SU-DHL-6 (cell line): ENCODE measurements at regions not wholly inside any gene's neighbourhood (a gene's known extent, or its start where the extent isn't known, plus 50 kb on each side); places are given as distances from the start of the nearest gene placed in this dataset.

Source experiments
- H2AFZ ChIP-seq: fragments of 200-600 bp; sonication (generic); 2 replicates; pipeline ENCODE4 v1.6.1; 2014; ENCODE audit warnings: low read depth, mild to moderate bottlenecking, moderate library complexity, mixed read lengths, antibody characterized with exemption, low read length; ENCODE audit not compliant: severe bottlenecking
- H3F3A ChIP-seq: fragments of 200-600 bp; shearing (Covaris generic); 2 replicates; pipeline ENCODE4 v1.6.0; 2016; ENCODE audit warnings: antibody characterized with exemption, mild to moderate bottlenecking; ENCODE audit not compliant: insufficient read depth
- H3K27ac ChIP-seq: fragments of 200-600 bp; sonication (generic); 2 replicates; pipeline ENCODE4 v1.5.1; 2016; ENCODE audit warnings: low read depth, mild to moderate bottlenecking, low read length, moderate library complexity, mixed read lengths
- H3K27me3 ChIP-seq: fragments of 200-600 bp; sonication (generic), shearing (Covaris generic); 2 replicates; pipeline ENCODE4 v1.6.0; 2014; ENCODE audit warnings: mild to moderate bottlenecking, low read length
- H3K36me3 ChIP-seq: fragments of 200-600 bp; sonication (generic); 2 replicates; pipeline ENCODE4 v1.6.1; 2014; ENCODE audit warnings: mild to moderate bottlenecking, low read length, mixed read lengths
- H3K4me2 ChIP-seq: fragments of 300-600, 200-600 bp; shearing (Covaris generic), sonication (generic); 2 replicates; pipeline ENCODE4 v1.6.0; 2014; ENCODE audit warnings: low read length, low read depth, mild to moderate bottlenecking; ENCODE audit not compliant: poor library complexity, severe bottlenecking
- H3K4me3 ChIP-seq: fragments of 200-600 bp; sonication (generic); 2 replicates; pipeline ENCODE4 v1.5.1; 2014; ENCODE audit warnings: antibody characterized with exemption, low read length, mild to moderate bottlenecking, mixed read lengths; ENCODE audit not compliant: insufficient read depth, poor library complexity, severe bottlenecking
- H3K79me2 ChIP-seq: fragments of 200-600 bp; sonication (generic); 2 replicates; pipeline ENCODE4 v1.6.1; 2014; ENCODE audit warnings: mild to moderate bottlenecking, low read length, moderate library complexity; ENCODE audit not compliant: insufficient read depth
- H3K9ac ChIP-seq: fragments of 200-600 bp; sonication (generic); 2 replicates; pipeline ENCODE4 v1.7.0; 2014; ENCODE audit warnings: mild to moderate bottlenecking, low read length
- H3K9me2 ChIP-seq: fragments of 200-600 bp; sonication (generic); replicated peaks from 2 replicates; pipeline ENCODE4 v1.6.1; 2014; ENCODE audit warnings: low read length; ENCODE audit not compliant: insufficient read depth
- H3K9me3 ChIP-seq: fragments of 200-600 bp; sonication (generic); 2 replicates; pipeline ENCODE4 v1.6.1; 2014; ENCODE audit warnings: low read length, mixed read lengths; ENCODE audit not compliant: insufficient read depth
- H4K20me1 ChIP-seq: fragments of 200-600 bp; sonication (generic); 2 replicates; pipeline ENCODE4 v1.6.1; 2014; ENCODE audit warnings: low read depth, mild to moderate bottlenecking, antibody characterized with exemption, low read length, moderate library complexity, mixed read lengths
- CTCF ChIP-seq: fragments of 200-600 bp; sonication (generic); IDR thresholded peaks from one replicate; pipeline ENCODE4 v1.5.1; 2017; ENCODE audit warnings: antibody characterized with exemption, mild to moderate bottlenecking, low read length, moderate library complexity; ENCODE audit not compliant: insufficient read depth, poor library complexity, severe bottlenecking
- EZH2phosphoT487 ChIP-seq: fragments of 200-600 bp; sonication (generic), shearing (Covaris generic); conservative IDR thresholded peaks from 2 replicates; pipeline ENCODE4 v1.6.1; 2018; ENCODE audit warnings: mild to moderate bottlenecking, antibody characterized with exemption, low read length, moderate library complexity, mixed read lengths

GRCh38 chrX:147764868-147765267 is 146.9 kb upstream of the FMR1 start:
- Histone ChIP-seq H3K9me2 (no peaks in the 10 kb centered on the region), H3K9me3 (no peaks in the 10 kb centered on the region), H3K27ac (no peak overlapping the region), H2AFZ (no peak overlapping the region), H3K4me2 (no peak overlapping the region), H3F3A (no peaks in the 10 kb centered on the region), H3K79me2 (no peaks in the 10 kb centered on the region), H4K20me1 (no peaks in the 10 kb centered on the region), H3K36me3 (no peaks in the 10 kb centered on the region), H3K27me3 (no peaks in the 10 kb centered on the region), H3K4me3 (no peak overlapping the region), H3K9ac (no peak overlapping the region)
- TF ChIP-seq EZH2phosphoT487 = no peak
- TF ChIP-seq CTCF = no peak

GRCh38 chrX:147770858-147771257 is 140.9 kb upstream of the FMR1 start:
- Histone ChIP-seq H3K9me2 (no peaks in the 10 kb centered on the region), H3K4me3 (no peak overlapping the region), H2AFZ (no peak overlapping the region), H3F3A (no peaks in the 10 kb centered on the region), H3K79me2 (no peaks in the 10 kb centered on the region), H3K36me3 (no peaks in the 10 kb centered on the region), H3K9ac (no peak overlapping the region), H3K4me2 (no peak overlapping the region), H3K27ac (no peak overlapping the region), H3K27me3 (no peaks in the 10 kb centered on the region), H3K9me3 (no peaks in the 10 kb centered on the region), H4K20me1 (no peaks in the 10 kb centered on the region)
- TF ChIP-seq EZH2phosphoT487 (no peak), CTCF (no peak)

GRCh38 chrX:147776988-147777387 is 134.7 kb upstream of the FMR1 start:
- H3K79me2 ChIP-seq = no peaks in the 10 kb centered on the region
- H3K9me3 ChIP-seq = no peaks in the 10 kb centered on the region
- H3K9me2 ChIP-seq = no peaks in the 10 kb centered on the region
- H3K27ac ChIP-seq = no peak overlapping the region
- no peak overlapping the region for H3K4me2 ChIP-seq
- no peaks in the 10 kb centered on the region for H3K27me3 ChIP-seq
- TF ChIP-seq EZH2phosphoT487 (no peak), CTCF (no peak)
- no peak overlapping the region for H3K4me3 ChIP-seq
- no peak overlapping the region for H2AFZ ChIP-seq
- H3K36me3 ChIP-seq = no peaks in the 10 kb centered on the region
- no peaks in the 10 kb centered on the region for H4K20me1 ChIP-seq
- no peaks in the 10 kb centered on the region for H3F3A ChIP-seq
- no peak overlapping the region for H3K9ac ChIP-seq

GRCh38 chrX:147779173-147779572 is 132.5 kb upstream of the FMR1 start:
- no peak overlapping the region for H3K27ac ChIP-seq
- H3K9ac ChIP-seq = no peak overlapping the region
- TF ChIP-seq CTCF (no peak), EZH2phosphoT487 (no peak)
- no peaks in the 10 kb centered on the region for H3F3A ChIP-seq
- no peak overlapping the region for H3K4me2 ChIP-seq
- no peaks in the 10 kb centered on the region for H3K79me2 ChIP-seq
- no peaks in the 10 kb centered on the region for H3K27me3 ChIP-seq
- no peaks in the 10 kb centered on the region for H4K20me1 ChIP-seq
- H3K4me3 ChIP-seq = no peak overlapping the region
- H3K36me3 ChIP-seq = no peaks in the 10 kb centered on the region
- no peaks in the 10 kb centered on the region for H3K9me3 ChIP-seq
- H3K9me2 ChIP-seq = no peaks in the 10 kb centered on the region
- H2AFZ ChIP-seq = no peak overlapping the region
